ENCODE measurements at regions not wholly inside any gene's neighbourhood (a gene's known extent, or its start where the extent isn't known, plus 50 kb on each side); places are given as distances from the start of the nearest gene placed in this dataset.

DNA sequence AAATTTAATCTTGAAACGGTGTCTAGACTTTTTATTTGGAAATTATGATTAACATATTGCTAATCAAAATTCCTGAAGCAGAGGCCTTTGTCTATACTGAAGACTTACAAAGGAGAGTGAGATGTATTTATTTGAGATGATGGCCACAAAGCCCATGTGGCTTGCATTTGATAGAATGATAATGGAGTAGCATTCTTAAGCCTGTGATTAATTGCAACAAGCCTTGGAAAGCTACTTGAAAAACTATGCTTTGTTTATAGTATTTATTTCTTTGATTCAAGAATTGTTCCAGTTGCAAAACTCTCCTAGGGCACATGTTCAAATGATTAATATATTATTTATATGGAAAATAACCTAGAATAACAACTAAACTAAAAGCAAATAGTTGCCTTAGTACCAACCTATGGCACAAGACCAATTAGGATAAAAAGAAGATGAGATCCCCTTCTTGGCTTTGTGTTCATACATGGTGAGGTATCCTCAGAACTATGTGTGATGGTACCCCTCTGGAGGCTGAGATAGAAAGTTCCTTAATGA, 244.1 kb upstream of the TBL1XR1 start:
- TF ChIP-seq ESRRA (CRISPR knock-in tag; IDR thresholded peaks at IDR 0.05; ENCODE audit: borderline replicate concordance): no peak
- TF ChIP-seq, protein P1, sequence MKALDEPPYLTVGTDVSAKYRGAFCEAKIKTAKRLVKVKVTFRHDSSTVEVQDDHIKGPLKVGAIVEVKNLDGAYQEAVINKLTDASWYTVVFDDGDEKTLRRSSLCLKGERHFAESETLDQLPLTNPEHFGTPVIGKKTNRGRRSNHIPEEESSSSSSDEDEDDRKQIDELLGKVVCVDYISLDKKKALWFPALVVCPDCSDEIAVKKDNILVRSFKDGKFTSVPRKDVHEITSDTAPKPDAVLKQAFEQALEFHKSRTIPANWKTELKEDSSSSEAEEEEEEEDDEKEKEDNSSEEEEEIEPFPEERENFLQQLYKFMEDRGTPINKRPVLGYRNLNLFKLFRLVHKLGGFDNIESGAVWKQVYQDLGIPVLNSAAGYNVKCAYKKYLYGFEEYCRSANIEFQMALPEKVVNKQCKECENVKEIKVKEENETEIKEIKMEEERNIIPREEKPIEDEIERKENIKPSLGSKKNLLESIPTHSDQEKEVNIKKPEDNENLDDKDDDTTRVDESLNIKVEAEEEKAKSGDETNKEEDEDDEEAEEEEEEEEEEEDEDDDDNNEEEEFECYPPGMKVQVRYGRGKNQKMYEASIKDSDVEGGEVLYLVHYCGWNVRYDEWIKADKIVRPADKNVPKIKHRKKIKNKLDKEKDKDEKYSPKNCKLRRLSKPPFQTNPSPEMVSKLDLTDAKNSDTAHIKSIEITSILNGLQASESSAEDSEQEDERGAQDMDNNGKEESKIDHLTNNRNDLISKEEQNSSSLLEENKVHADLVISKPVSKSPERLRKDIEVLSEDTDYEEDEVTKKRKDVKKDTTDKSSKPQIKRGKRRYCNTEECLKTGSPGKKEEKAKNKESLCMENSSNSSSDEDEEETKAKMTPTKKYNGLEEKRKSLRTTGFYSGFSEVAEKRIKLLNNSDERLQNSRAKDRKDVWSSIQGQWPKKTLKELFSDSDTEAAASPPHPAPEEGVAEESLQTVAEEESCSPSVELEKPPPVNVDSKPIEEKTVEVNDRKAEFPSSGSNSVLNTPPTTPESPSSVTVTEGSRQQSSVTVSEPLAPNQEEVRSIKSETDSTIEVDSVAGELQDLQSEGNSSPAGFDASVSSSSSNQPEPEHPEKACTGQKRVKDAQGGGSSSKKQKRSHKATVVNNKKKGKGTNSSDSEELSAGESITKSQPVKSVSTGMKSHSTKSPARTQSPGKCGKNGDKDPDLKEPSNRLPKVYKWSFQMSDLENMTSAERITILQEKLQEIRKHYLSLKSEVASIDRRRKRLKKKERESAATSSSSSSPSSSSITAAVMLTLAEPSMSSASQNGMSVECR (CRISPR knock-in tag; IDR thresholded peaks at IDR 0.05; ENCODE audit: borderline replicate concordance): no peak
- no peak overlapping the region for H3K27ac Mint-ChIP-seq
- no peak overlapping the region for H3K4me3 Mint-ChIP-seq
- CTCF ChIA-PET: no interaction called here
- no peaks in the 10 kb centered on the region for H3K36me3 Mint-ChIP-seq
- no peaks in the 10 kb centered on the region for H3K27me3 Mint-ChIP-seq (ENCODE audit: low read depth)
- H3K9me3 Mint-ChIP-seq: peaks cover 3% of the 10 kb centered on the region; the same call in 1 of the 2 replicates
- no peaks in the 10 kb centered on the region for H3K4me1 Mint-ChIP-seq
- DNase-seq (ENCODE audit: low spot score): no peak
- POLR2A ChIA-PET: no interaction called here
- no peak for ATAC-seq

DNA sequence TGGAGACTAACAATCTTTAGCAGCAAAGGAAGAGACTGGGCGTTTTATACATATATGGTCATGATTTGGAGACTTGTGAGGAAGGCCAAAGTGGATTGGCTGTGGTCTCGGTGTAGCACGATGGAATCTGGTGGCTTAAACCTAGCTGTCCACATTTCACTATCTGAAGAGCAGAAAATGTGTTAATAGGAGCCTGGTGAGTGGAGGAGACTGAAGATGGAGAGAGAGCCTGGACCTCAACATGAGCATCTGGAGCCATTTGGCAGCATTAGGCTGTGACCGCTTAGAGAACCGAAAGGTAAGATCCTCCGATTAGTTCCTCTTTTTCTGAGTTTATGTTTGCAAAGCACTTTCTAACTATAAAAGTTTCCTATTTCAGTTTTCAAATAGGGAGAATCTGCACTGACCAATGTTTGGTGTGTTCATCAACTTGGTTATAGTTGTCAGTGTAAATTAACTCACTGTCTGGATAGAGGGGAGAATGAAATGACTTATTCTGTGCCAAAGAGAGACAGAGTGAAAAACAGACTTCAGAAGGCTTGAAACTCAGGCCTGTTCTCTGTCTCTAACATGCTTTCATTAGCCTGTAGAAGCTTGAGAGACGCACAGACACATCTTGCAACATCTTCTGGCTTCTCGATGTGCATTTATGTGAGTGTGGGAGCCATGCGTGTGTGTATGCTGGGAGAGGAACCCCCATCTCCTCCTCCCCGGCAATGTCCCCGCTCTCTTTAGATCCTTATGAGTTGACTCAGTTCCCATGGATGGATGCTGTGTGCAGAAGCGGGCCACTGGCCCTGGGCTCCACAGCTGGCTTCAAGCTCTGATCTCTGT, 244.7 kb upstream of the TBL1XR1 start:
- DNase-seq (ENCODE audit: low spot score) (no peak), ATAC-seq (no peak)
- CTCF ChIA-PET: no interaction called here
- Mint-ChIP-seq H3K4me1 (no peaks in the 10 kb centered on the region), H3K27me3 (ENCODE audit: low read depth) (no peaks in the 10 kb centered on the region), H3K4me3 (no peak overlapping the region), H3K9me3 (peaks cover 3% of the 10 kb centered on the region; the same call in 1 of the 2 replicates), H3K27ac (no peak overlapping the region), H3K36me3 (no peaks in the 10 kb centered on the region)
- POLR2A ChIA-PET: no interaction called here
- TF ChIP-seq ZBTB21 (CRISPR knock-in tag; IDR thresholded peaks at IDR 0.05; ENCODE audit: borderline replicate concordance): no peak

DNA sequence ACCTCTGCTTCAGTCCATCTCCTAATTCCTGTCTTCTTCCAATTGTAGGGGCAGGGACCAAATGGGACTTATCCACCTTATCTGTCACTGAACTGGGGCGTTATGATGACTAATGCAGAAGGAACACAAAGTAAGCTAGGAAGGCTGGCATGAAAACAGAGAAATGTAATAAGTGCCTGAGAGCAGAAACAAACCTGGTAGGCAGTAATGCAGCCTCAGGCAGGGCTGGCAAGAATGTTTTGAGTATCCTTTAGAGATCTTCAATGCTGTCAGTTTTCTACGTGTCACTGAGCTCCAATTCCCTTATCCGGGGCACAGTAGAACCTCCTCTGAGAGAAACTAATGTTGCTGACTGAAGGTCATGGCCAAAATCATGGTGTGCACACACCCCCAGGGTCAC, 246.2 kb upstream of the TBL1XR1 start:
- TF ChIP-seq JAZF1 (CRISPR knock-in tag; IDR thresholded peaks at IDR 0.05) (no peak), PRRX2 (CRISPR knock-in tag; IDR thresholded peaks at IDR 0.05) (no peak)
- TF ChIP-seq, protein P2, sequence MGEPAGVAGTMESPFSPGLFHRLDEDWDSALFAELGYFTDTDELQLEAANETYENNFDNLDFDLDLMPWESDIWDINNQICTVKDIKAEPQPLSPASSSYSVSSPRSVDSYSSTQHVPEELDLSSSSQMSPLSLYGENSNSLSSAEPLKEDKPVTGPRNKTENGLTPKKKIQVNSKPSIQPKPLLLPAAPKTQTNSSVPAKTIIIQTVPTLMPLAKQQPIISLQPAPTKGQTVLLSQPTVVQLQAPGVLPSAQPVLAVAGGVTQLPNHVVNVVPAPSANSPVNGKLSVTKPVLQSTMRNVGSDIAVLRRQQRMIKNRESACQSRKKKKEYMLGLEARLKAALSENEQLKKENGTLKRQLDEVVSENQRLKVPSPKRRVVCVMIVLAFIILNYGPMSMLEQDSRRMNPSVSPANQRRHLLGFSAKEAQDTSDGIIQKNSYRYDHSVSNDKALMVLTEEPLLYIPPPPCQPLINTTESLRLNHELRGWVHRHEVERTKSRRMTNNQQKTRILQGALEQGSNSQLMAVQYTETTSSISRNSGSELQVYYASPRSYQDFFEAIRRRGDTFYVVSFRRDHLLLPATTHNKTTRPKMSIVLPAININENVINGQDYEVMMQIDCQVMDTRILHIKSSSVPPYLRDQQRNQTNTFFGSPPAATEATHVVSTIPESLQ (CRISPR knock-in tag; IDR thresholded peaks at IDR 0.05): no peak
- TF ChIP-seq, protein P3, sequence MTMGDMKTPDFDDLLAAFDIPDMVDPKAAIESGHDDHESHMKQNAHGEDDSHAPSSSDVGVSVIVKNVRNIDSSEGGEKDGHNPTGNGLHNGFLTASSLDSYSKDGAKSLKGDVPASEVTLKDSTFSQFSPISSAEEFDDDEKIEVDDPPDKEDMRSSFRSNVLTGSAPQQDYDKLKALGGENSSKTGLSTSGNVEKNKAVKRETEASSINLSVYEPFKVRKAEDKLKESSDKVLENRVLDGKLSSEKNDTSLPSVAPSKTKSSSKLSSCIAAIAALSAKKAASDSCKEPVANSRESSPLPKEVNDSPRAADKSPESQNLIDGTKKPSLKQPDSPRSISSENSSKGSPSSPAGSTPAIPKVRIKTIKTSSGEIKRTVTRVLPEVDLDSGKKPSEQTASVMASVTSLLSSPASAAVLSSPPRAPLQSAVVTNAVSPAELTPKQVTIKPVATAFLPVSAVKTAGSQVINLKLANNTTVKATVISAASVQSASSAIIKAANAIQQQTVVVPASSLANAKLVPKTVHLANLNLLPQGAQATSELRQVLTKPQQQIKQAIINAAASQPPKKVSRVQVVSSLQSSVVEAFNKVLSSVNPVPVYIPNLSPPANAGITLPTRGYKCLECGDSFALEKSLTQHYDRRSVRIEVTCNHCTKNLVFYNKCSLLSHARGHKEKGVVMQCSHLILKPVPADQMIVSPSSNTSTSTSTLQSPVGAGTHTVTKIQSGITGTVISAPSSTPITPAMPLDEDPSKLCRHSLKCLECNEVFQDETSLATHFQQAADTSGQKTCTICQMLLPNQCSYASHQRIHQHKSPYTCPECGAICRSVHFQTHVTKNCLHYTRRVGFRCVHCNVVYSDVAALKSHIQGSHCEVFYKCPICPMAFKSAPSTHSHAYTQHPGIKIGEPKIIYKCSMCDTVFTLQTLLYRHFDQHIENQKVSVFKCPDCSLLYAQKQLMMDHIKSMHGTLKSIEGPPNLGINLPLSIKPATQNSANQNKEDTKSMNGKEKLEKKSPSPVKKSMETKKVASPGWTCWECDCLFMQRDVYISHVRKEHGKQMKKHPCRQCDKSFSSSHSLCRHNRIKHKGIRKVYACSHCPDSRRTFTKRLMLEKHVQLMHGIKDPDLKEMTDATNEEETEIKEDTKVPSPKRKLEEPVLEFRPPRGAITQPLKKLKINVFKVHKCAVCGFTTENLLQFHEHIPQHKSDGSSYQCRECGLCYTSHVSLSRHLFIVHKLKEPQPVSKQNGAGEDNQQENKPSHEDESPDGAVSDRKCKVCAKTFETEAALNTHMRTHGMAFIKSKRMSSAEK (CRISPR knock-in tag; IDR thresholded peaks at IDR 0.05; ENCODE audit: borderline replicate concordance): no peak
- no peak for ATAC-seq
- Mint-ChIP-seq H3K27ac (no peak overlapping the region), H3K36me3 (no peaks in the 10 kb centered on the region), H3K4me3 (no peak overlapping the region), H3K4me1 (0 out of 2 replicates have a peak, but pooled peaks cover 2% of the 10 kb centered on the region), H3K27me3 (ENCODE audit: low read depth) (no peaks in the 10 kb centered on the region), H3K9me3 (peaks cover 3% of the 10 kb centered on the region; the same call in 1 of the 2 replicates)
- no peak for DNase-seq (ENCODE audit: low spot score)
- ChIA-PET CTCF (no interaction called here), POLR2A (no interaction called here)
